HS-27A (cell line): ENCODE measurements at regions not wholly inside any gene's neighbourhood (a gene's known extent, or its start where the extent isn't known, plus 50 kb on each side); places are given as distances from the start of the nearest gene placed in this dataset.
A peak's percentile ranks its signal among the peaks of the same experiment; 100 is the strongest.
"Not testable (repeated sequence)": the region's sequence is repeated elsewhere in the genome, so short reads cannot be mapped to it uniquely, and the experiment has no call there.

Experiments used
- DNase-seq: peaks from one replicate; pipeline ENCODE4 v3.0.0-alpha.2; 2012; ENCODE audit warnings: low read depth, missing footprints

DNA sequence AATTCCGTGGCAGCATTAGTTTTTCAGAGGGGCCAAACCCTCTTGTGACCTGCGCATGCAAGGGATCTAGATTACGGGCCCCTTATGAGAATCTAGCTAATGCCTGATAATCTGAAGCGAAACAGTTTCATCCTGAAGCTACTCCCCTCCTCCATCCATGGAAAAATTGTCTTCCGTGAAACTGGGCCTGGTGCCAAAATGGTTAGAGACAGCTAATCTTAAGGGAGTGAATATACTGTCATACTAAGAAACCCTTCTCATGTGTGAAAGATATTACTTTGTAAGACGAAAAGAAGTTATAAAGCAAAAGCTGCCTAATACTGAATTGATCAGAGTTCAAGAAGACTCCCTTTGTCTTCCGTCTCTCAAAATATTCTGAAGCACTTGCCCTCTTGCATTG, 166.3 kb downstream of the DUSP10 start:
- DNase-seq = no peak

DNA sequence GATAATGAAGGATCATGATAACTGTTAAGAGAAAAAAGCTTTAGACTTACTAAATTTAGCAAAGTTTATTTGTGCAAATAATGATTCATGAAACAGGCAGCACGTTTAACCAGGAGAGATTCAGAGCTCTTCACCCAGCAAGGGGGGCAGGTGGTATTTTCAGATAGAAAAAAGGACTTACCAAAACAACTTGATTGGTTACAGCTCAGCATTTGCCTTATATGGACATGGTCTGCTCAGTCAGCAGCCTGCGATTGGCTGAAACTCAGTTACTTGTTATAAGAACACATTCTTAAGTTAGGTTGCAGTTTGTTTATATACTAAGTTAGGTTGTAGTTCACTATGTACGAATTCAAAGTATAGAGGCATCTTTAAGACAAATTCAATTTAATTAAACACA, 165.6 kb downstream of the DUSP10 start:
- peak; percentile 8 for DNase-seq

DNA sequence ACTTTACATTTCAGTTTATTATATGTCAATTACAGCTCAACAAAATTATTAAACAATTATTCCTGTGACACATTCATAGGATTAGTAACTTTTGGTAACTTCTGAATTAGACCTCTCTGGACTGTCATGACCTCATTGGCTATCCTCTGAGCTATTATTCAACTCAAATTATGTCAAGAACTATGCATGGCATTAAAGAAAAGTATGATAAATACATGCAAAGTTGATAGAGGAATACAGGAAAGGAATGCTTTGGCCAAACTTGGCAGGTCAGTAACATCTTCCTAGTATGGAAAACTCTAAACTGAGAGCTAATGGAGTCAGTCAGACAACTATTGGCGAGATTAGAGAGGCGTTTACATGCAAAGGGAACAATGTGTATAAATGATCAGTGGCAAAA, 158.4 kb downstream of the DUSP10 start:
- DNase-seq = no peak

DNA sequence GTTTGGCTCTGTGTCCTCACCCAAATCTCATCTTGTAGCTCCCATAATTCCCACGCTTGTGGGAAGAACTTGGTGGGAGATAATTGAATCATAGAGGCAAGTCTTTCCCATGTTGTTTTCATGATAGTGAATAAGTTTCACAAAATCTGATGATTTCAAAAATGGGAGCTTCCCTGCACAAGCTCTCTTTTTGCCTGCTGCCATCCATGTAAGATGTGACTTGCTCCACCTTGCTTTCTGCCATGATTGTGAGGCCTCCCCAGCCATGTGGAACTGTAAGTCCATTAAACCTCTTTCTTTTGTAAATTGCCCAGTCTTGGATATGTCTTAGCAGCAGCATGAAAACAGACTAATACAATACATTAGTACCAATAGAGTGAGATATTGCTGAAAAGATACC, 154.9 kb downstream of the DUSP10 start:
- DNase-seq = not testable (repeated sequence)

DNA sequence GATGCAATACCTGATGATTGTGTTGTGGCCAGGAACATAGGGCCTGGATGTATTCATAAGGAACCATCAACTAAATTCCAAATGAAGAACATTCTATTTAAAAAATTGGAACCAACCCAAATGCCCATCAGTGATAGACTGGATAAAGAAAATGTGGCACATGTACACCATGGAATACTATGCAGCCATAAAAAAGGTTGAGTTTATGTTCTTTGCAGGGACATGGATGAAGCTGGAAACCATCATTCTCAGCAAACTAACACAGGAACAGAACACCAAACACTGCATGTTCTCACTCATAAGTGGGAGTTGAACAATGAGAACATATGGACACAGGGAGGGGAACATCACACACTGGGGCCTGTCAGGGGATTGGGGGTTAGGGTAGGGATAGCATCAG, 150.6 kb downstream of the DUSP10 start:
- not testable (repeated sequence) for DNase-seq

DNA sequence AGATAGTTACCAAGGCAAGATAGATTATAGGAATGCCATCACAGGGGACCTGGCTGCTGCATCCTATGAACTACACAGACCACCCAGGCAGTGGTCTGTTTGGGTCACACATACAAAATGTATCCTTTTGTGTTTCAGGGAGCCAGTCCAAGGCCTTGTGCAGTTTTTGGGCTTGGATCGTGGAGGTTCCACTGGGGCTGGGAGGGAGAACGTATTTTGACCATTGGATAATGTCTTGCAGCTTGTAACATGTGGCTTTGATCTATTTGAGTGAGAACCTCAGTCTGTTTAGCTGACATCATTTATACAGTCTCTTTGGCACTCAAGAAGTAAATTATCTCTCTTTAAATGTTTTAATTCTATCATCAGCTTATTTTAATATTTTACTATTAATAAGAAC, 147.3 kb downstream of the DUSP10 start:
- no peak for DNase-seq

DNA sequence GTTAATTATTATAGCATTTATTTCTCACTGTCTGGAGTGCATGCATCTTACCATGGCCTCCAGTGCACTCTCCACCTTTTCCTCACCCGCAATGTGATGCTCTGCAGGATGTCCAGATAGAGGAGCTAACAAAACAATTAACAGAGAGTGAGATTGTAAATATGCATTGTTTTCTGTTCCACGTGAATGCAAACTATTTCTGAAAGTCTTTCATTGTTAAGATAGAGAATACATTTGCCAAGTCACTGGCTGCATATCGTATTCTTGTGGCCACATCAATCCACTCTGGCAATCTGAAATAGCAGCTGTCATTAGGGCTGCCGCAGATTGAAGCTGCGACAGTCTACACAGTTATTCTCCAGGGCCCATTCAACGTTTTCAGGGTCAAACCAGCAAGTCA, 143.8 kb downstream of the DUSP10 start:
- no peak for DNase-seq

DNA sequence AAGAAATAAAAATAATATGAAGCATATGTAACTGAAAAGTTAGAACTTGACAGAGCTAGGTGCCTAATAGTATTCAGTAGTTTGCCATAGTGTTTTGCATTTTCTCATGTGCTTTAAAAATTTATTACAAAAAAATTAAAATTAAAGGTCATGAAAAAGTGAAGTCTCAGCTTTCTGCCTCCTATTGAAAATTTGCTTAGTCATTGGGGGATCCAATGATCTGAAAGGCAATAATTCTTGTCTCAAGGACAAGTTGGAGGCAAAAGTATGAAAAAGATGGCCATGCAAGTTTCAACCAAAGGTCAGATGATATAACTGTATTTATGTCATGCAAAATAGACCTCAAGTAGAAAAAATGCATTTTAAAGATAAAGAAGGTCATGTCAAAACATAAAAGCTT, 140.7 kb downstream of the DUSP10 start:
- DNase-seq = no peak

DNA sequence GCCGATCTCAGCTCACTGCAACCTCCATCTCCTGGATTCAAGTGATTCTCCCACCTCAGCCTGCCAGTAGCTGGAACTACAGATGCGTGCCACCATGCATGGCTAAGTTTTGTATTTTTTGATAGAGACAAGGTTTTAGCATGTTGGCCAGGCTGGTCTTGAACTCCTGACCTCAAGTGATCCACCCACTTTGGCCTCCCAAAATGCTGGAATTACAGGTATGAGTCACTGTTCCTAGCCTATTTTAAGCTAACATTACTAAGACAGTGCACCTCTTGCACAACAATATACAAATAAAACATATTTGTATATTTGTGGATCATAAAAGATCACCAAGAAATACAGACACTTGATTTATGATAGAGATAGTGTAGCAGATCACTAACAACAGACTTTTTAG, 139.1 kb downstream of the DUSP10 start:
- no peak for DNase-seq

DNA sequence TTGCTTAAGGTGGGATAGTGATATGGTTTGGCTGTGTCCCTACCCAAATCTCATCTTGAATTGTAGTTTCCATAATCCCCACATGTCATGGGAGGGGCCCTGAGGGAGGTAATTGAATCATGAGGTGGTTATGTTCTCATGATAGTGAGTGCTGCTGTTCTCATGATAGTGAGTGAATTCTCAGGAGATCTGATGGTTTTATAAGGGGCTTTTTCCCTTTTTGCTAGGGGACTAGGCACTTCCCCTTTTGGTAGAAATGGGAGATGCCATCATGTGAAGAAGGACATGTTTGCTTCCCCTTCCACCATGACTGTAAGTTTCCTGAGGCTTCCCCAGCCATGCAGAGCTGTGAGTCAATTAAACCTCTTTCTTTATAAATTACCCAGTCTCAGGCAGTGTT, 137.5 kb downstream of the DUSP10 start:
- not testable (repeated sequence) for DNase-seq

DNA sequence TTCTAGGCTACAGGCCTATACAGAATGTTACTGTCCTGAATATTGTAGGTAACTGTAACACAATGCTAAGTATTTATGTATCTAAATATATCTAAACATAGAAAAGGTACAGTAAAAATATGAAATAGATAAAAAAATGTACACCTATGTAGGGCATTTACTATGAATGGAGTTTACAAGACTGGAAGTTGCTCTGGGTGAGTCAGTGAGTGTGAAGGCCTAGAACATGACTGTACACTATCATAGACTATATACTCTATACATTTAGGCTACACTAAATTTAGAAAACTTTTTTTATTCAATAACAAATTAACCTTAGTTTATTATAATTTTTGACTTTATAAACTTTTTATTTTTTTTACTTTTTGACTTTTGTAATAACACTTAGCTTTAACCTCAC, 136.9 kb downstream of the DUSP10 start:
- DNase-seq = no peak

DNA sequence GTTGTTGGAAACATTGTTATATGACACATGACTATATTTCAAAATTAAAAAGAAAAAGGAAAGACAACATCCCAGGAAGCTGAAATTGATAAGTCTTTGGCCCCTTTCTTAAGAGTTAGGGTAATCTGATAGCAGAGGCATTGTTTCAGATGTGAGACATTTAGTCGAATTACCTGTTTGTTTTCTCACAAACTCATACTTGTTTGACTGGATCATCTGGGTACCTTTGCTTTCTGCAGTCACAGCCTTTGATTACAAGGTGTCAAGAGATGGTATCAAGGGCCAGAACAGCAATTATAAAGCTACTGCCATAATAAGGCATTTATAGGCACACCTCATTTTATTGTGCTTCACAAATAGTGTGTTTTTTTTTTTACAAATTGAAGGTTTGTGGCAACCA, 136.3 kb downstream of the DUSP10 start:
- no peak for DNase-seq

DNA sequence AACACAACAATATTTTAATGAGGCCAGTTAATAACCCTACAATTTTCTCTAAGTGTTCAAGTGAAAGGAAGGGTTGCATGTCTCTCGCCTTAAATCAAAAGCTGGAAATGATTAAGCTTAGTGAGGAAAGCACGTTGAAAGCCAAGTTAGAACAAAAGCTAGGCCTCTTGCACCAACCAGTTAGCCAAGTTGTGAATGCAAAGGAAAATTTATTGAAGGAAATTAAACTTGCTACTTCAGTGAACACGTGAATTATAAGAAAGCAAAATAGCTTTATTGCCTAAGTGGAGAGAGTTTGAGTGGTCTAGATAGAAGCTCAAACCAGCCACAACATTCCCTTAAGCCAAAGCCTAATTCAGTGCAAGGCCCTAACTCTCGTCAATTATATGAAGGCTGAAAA, 135.6 kb downstream of the DUSP10 start:
- no peak for DNase-seq

DNA sequence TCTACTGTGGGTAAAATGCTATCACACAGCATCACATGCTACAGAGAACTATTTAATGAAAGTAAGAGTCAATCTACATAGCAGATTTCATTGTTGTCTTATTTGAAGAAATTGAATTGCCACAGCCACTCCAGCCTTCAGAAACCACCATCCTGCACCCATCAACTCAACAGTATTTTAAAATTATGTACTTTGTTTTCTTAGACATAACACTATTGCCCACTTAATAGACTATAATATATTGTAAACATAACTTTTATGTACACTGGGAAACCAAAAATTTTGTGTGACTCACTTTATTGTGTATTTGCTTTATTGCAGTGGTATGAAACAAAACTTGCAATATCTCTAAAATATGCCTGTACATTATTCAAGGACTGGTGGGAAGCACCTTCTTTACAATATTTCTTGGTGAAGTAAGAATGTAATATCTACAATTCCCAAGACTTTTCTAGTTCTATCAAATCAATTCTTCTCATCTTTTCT, 133.0 kb downstream of the DUSP10 start:
- no peak for DNase-seq

DNA sequence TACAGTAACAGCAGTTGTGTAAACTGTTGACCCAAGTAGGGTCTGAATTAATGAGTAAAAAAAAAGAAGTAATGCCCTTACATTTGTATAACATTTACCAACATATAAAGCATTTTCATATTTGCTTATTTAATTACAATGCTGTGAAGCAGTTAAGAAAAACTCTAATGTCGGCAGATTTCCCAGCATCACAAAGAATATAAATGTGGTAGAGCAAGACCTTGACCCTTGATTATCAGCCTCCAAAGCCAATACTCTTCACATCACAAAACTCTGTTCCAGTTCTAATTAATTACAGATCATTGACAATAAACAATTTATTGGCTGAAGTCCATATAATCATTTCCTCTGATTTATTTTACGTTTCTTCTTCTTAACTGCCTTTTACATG, 130.2 kb downstream of the DUSP10 start:
- no peak for DNase-seq

DNA sequence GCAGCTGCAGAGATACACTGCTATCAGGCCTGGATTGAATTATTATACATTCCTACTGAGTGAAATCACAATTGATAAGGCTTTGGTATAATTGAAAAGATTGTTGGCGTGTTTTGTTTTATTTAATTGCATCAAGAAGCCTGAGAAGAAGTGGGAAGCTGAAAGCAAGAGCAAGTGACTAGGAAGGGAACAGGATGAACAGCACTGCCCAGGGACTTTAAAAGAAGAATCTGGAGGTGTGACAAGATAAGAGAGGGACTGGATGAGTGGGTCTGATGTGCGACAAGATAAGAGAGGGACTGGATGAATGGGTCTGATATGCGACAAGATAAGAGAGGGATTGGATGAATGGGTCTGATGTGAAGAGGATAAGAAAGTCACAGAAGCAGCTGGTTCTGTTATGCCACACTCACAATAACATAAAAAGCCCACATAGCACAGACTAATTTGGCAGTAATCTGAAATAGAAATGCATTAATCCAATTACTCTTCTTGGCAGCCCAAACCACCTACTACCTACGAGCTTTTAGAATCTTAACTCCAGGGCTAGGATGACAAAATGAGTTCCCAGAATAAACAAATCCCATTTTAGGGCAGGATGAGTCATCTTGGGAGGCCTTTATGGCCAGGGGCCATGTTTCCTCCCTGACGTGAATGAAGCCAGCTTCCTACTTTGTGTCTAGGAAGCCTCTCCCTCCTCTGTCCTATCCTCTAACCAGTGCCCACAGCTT, 129.7 kb downstream of the DUSP10 start:
- peak; percentile 56 for DNase-seq

DNA sequence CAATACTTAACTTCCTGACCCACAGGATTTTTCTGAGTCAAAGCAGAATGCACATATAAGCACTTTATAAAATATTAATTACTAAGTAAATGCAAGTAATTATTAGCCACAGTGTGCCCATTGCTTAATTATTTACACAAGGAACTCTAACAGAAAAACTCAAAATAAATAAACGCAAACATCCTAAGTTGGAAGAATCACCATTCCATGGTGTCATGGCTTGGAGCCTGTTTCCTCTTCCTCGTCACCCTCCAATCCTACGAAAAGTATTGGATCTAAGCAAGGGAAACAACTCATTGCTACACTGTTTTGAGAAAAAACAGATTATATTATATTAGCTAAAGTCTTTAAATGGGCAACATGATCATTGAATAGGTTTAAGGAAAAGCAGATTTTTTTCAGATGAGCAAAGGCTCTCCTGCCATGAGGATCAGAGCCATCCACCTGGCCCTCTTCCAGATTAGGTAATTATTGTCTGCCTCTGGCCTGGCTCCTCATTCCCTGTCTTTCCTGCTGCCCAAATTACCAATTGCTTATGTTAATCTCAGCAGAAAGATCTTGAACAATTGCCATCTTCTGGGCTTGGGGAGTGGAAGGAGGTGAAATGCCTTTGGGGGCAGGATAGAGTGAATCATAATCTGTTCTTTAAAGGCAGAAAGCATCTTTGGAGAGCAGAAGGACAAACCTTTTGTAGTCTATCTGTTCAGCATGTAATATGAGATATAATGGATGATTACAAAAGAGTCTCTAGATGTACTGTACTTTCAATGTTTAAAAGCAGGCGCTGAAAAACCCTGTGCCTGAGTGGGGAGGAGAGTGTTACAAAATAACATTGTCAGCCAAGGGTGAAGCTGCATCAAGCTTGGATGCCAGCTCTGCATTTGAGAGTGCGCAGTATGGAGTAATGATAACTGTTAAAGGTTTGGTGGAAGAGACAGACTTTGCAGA, 121.2 kb downstream of the DUSP10 start:
- DNase-seq = no peak

DNA sequence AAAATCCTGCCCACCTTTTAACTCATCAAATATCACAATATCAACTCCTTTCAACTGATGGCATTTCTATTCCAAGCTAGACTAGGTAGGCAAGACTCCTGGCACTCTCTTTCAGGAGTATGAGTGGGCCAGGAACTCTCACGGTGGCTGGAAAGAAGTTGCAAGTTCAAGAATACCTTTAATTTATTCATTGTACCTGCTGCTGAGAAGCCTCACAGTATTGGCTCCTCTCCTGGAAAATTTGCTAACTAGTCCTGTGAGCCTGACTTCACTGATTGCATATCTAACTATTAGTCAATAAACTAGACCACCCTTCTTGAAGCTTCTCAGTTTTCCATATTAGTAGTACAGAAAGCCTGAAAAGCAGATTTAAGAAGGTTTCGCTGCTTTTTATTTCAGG, 120.2 kb downstream of the DUSP10 start:
- DNase-seq = no peak

DNA sequence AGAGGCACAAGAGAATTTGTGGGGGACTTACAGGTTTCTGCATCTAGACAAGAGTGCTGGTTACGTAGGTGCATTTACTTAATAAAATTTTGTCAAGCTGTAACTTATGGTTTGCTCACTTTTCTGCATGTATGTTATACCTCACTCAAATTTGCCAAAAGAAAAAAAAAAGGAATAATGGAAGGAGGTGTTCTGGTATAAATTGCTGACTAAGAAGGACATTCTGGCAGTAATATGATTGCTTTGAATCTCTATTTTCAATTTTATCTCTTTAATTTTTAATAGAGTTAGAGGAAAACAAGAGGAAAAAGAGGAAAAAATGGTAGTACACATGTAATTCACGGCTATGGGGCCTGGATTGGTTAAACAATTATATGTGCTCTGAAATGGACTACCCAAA, 119.5 kb downstream of the DUSP10 start:
- no peak for DNase-seq

DNA sequence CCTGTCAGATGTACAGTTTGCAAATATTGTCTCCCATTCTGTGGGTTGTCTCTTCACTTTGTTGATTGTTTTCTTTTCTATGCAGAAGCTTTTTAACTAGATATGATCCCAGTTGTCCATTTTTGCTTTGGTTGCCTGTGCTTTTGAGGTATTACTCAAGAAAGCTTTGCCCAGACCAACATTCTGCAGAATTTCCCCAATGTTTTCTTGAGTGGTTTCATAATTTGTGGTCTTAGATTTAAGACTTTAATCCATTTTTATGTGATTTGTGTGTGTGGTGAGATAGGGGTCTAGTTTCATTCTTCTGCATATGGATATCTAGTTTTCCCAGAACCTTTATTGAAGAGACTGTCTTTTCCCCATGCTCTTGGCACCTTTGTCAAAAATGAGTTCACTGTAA, 116.9 kb downstream of the DUSP10 start:
- no peak for DNase-seq

DNA sequence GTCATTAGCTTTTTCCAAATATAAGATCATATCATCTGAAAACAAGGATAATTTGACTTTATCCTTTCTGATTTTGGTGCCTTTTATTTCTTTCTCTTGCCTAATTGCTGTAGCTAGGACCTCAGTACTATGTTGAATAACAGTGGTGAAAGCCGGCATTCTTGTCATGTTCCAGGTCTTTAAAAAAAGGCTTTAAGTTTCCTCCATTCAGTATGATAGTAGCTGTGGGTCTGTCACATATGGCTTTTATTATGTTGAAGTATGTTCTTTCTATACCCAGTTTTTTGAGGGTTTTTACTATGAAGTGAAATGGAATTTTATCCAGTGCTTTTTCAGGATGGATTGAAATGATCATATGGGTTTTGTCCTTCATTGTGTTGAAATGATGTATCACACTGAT, 115.8 kb downstream of the DUSP10 start:
- DNase-seq = no peak

DNA sequence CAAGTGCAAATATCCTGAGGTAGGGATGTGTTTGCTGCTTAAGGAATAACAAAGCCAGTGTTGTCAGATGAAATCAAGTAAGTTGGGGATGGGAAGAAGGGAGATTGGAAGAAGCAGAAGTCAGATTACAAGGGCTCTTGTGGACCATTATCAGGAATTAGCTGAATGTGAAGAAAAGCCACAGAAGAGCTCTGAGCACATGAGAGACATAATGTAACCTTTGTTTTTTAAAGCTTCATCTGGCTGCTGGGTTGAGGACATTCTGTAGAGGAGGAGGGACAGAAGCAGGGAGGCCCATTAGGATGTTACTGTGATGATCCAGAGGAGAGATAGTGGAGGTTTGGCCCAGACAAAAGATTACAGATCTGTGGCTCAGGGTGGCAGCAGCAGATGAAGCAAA, 111.7 kb downstream of the DUSP10 start:
- DNase-seq = no peak

DNA sequence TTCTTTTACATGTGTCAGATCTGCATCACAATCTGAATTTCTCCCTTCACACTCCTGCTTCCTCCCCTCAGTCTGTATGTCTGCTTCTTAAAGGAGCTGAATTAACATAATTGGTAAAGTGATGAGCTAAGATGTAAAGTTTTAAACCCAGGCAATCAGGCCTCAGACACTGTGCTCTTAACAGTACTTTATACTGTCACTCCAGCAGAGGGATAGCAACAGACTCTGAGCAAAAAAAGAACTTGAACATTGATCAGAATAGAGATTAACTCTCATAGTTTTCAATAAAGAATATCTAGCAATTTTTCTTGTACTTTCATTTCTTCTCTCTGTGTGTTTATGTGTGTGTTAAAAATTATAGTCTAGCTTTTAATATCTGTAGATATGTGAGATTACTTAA, 110.3 kb downstream of the DUSP10 start:
- DNase-seq = no peak
